Cardiac septum (tissue), 1 donor: ENCODE measurements at regions not wholly inside any gene's neighbourhood (a gene's known extent, or its start where the extent isn't known, plus 50 kb on each side); places are given as distances from the start of the nearest gene placed in this dataset.

Experiments
- DNase-seq: peaks from one replicate; pipeline ENCODE4 v3.0.0-alpha.2; 2020; ENCODE audit warnings: low spot score
- intact Hi-C: fragments of 100-400 bp; cut with DNase I; formaldehyde crosslinking; loops from one replicate; pipeline ENCODE4 v1.14.0; 2022
- donor health status: DM: no; HTN: no; CAD: no.

GRCh38 chr12:91851741-91852477 is 293.7 kb downstream of the BTG1 start:
- intact Hi-C loops, result no loop called here
- no peak for DNase-seq

GRCh38 chr12:91846466-91847055 is 299.1 kb downstream of the BTG1 start:
- no peak for DNase-seq
- intact Hi-C loops, result no loop called here

- DNase-seq, result no peak
- intact Hi-C loops, result no loop called here
Measured at GRCh38 chr12:91845365-91845764, 300.3 kb downstream of the BTG1 start.

GRCh38 chr12:91841822-91842221 is 303.8 kb downstream of the BTG1 start:
- DNase-seq, result no peak
- intact Hi-C loops, result no loop called here

- DNase-seq, result no peak
- intact Hi-C loops, result no loop called here
Measured at GRCh38 chr12:91836696-91837095, 308.9 kb downstream of the BTG1 start.

- intact Hi-C loops, result no loop called here
- DNase-seq, result no peak
Measured at GRCh38 chr12:91836264-91836663, 309.4 kb downstream of the BTG1 start.

GRCh38 chr12:91835693-91836092 is 310.0 kb downstream of the BTG1 start:
- intact Hi-C loops, result no loop called here
- no peak for DNase-seq

- no peak for DNase-seq
- intact Hi-C loops, result no loop called here
Measured at GRCh38 chr12:91833780-91834359, 311.8 kb downstream of the BTG1 start.

- intact Hi-C loops, result no loop called here
- DNase-seq, result no peak
Measured at GRCh38 chr12:91825999-91826398, 319.6 kb downstream of the BTG1 start.

GRCh38 chr12:91824991-91825390 is 320.7 kb downstream of the BTG1 start:
- intact Hi-C loops, result no loop called here
- DNase-seq, result no peak

- DNase-seq, result no peak
- intact Hi-C loops, result loop anchor here (10.0 kb wide), 2 partner anchors 166 to 756 kb away; no protein-coding TSS in a partner anchor
Measured at GRCh38 chr12:91819132-91819447, 326.6 kb downstream of the BTG1 start.

GRCh38 chr12:91818227-91819131 is 327.2 kb downstream of the BTG1 start:
- intact Hi-C loops, result loop anchor here (10.0 kb wide), 2 partner anchors 166 to 756 kb away; no protein-coding TSS in a partner anchor

GRCh38 chr12:91817517-91817916 is 328.1 kb downstream of the BTG1 start:
- intact Hi-C loops, result loop anchor here (10.0 kb wide), 2 partner anchors 167 to 757 kb away; no protein-coding TSS in a partner anchor
- DNase-seq, result no peak

More at GRCh38 chr12:91818227-91819131, 327.2 kb downstream of the BTG1 start:
- DNase-seq, result no peak

- no peak for DNase-seq
- intact Hi-C loops, result loop anchor here (2.0 to 10.0 kb wide), 4 partner anchors 171 to 761 kb away; partner anchors contain the start of gene BTG1
Measured at GRCh38 chr12:91813701-91814100, 331.9 kb downstream of the BTG1 start.

- DNase-seq, result peak; percentile 86
- intact Hi-C loops, result loop anchor here (2.0 to 10.0 kb wide), 4 partner anchors 173 to 763 kb away; partner anchors contain the start of gene BTG1
Measured at GRCh38 chr12:91811481-91812287, 334.0 kb downstream of the BTG1 start.

- intact Hi-C loops, result loop anchor here (5.0 to 10.0 kb wide), 3 partner anchors 174 to 764 kb away; no protein-coding TSS in a partner anchor
- no peak for DNase-seq
Measured at GRCh38 chr12:91810531-91811451, 334.9 kb downstream of the BTG1 start.

GRCh38 chr12:91810077-91810476 is 335.6 kb downstream of the BTG1 start:
- intact Hi-C loops, result loop anchor here (5.0 to 10.0 kb wide), 3 partner anchors 175 to 765 kb away; no protein-coding TSS in a partner anchor
- no peak for DNase-seq

- DNase-seq, result no peak
- intact Hi-C loops, result loop anchor here (5.0 to 10.0 kb wide), 2 partner anchors 218 to 840 kb away; no protein-coding TSS in a partner anchor
Measured at GRCh38 chr12:91805031-91805430, 340.6 kb downstream of the BTG1 start.
